Hepatocyte (in vitro differentiated cells): ENCODE measurements at regions not wholly inside any gene's neighbourhood (a gene's known extent, or its start where the extent isn't known, plus 50 kb on each side); places are given as distances from the start of the nearest gene placed in this dataset.

ENCODE experiments used
- CTCF ChIP-seq: fragments of 200-600 bp; sonication (generic); IDR thresholded peaks from 2 replicates; pipeline ENCODE4 v1.5.1; 2016; ENCODE audit warnings: antibody characterized with exemption, mild to moderate bottlenecking; ENCODE audit not compliant: poor library complexity
- EZH2phosphoT487 ChIP-seq: fragments of 200-600 bp; sonication (generic); IDR thresholded peaks from one replicate; pipeline ENCODE4 v1.6.1; 2018; ENCODE audit warnings: antibody characterized with exemption, mild to moderate bottlenecking, low read depth, moderate library complexity; ENCODE audit not compliant: unreplicated experiment, severe bottlenecking

- TF ChIP-seq CTCF, result no peak
- TF ChIP-seq EZH2phosphoT487, result no peak
Observed at GRCh38 chr5:176154821-176155220, 83.4 kb upstream of the SIMC1 start.
